GM20000 (cell line): ENCODE measurements at regions not wholly inside any gene's neighbourhood (a gene's known extent, or its start where the extent isn't known, plus 50 kb on each side); places are given as distances from the start of the nearest gene placed in this dataset.

ENCODE experiments used
- DNase-seq: peaks from one replicate; pipeline ENCODE4 v3.0.0; 2012; ENCODE audit warnings: low spot score
- TF ChIP-seq, protein P1 (sequence below): IDR thresholded peaks from 2 replicates; pipeline ENCODE4 v1.5.1; 2012; ENCODE audit warnings: mild to moderate bottlenecking, control low read depth; ENCODE audit errors: extremely low read depth, missing control alignments

GRCh38 chr7:33823913-33824312 lies 81.4 kb upstream of the BMPER start:
- TF ChIP-seq, protein P1, sequence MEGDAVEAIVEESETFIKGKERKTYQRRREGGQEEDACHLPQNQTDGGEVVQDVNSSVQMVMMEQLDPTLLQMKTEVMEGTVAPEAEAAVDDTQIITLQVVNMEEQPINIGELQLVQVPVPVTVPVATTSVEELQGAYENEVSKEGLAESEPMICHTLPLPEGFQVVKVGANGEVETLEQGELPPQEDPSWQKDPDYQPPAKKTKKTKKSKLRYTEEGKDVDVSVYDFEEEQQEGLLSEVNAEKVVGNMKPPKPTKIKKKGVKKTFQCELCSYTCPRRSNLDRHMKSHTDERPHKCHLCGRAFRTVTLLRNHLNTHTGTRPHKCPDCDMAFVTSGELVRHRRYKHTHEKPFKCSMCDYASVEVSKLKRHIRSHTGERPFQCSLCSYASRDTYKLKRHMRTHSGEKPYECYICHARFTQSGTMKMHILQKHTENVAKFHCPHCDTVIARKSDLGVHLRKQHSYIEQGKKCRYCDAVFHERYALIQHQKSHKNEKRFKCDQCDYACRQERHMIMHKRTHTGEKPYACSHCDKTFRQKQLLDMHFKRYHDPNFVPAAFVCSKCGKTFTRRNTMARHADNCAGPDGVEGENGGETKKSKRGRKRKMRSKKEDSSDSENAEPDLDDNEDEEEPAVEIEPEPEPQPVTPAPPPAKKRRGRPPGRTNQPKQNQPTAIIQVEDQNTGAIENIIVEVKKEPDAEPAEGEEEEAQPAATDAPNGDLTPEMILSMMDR = no peak
- DNase-seq = no peak

- DNase-seq = no peak
- TF ChIP-seq, protein P1 = no peak
These were observed 80.4 kb upstream of the BMPER start for GRCh38 chr7:33824911-33825459.

DNA sequence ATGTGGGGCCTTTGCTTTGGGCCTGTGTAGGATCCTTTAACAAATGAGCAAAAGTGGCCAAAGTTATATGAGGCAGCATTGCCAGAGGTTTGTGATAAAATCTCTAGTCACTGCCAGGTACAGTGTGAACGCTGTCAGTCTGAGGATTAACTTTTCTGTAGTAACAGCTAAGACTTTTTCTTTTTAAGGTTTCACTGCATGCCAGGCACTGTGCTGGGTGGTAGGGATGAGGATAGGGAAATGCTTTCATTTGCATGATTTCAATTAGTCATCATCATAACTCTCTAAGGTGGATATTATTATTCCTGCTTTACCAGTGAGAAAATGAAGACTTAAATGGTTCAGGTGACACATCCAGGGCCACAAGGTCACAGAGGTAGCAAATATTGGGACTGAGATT lies 79.7 kb upstream of the BMPER start:
- TF ChIP-seq, protein P1 = no peak
- DNase-seq = no peak

DNA sequence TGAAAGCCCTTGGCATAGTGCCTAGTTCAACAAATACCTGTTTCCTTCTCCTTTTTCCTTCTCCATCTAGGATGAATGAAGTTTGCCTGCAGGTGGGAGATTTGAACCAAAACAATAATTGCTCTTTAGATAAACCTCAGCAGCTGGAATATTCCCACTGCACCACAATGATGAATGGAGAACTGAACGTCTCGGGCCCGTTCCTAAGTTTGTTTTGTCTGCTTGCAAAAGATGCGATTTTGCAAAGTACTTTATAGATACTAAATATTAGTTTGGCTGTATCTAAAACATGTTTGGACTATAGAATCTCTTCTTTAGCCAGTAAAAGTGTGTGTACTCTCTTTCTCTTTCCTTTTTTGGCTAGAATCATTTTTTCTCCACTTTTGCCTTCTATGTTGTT lies 75.8 kb upstream of the BMPER start:
- TF ChIP-seq, protein P1 = no peak
- no peak for DNase-seq

GRCh38 chr7:33831389-33832141 lies 73.8 kb upstream of the BMPER start:
- DNase-seq = no peak
- TF ChIP-seq, protein P1 = no peak

- TF ChIP-seq, protein P1 = no peak
- no peak for DNase-seq
These were observed 73.0 kb upstream of the BMPER start for GRCh38 chr7:33832271-33832721.

DNA sequence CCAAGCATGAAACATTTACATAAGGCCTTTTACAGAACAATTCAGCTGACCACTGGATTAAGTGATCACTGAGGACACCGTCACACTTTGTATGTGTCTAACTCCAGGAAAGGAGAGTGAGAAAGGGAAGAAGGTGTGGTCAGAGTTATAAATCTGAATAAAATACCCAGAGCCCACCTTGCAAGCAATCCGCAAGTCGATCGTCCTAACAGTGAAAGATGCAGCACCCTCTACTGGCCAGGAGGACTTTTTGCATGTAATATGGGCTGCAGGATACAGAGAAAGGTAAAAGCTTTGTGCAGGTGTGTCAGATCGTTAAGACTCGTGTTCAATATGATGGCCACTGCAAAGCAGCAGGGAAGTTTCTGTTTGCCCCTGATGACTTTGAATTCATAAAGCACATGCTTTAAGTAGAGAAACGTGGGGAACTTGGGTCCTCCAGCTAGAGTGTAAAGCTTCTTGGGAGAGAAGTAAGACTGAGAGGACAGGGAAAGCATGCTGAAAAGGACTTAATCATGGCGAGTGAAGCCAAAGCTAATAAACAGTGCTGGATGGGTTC lies 68.5 kb upstream of the BMPER start:
- DNase-seq = no peak

More for the DNA sequence above, 68.5 kb upstream of the BMPER start:
- TF ChIP-seq, protein P1 = no peak
